Body of pancreas (tissue), 4 donors: ENCODE measurements at regions not wholly inside any gene's neighbourhood (a gene's known extent, or its start where the extent isn't known, plus 50 kb on each side); places are given as distances from the start of the nearest gene placed in this dataset.

Experiments
- ATAC-seq: fragments of 150-250 bp; one replicate; pipeline ENCODE4 v1.9.1; 2016
- DNase-seq, 4 donors: peaks; one replicate each; pipeline ENCODE4 v3.0.0-alpha.2; 2019
- H3K27ac ChIP-seq, 4 donors: fragments of 200-600 bp; sonication (generic); 1 replicate in 3 of 4; 2 replicates in 1 of 4; pipeline versions ENCODE4 v1.5.1 to v1.6.1; 2016 to 2019; ENCODE audit warnings: mild to moderate bottlenecking in 1 of 4, mixed read lengths in 1 of 4, moderate library complexity in 1 of 4
- H3K27me3 ChIP-seq, 2 donors: fragments of 200-600 bp; sonication (generic); one replicate each; pipeline ENCODE4 v1.6.0; 2016; ENCODE audit warnings: mild to moderate bottlenecking in 1 of 2
- H3K36me3 ChIP-seq, 2 donors: fragments of 200-600 bp; sonication (generic); replicated peaks in 1 of 2; 2 replicates each; pipeline ENCODE4 v1.5.1; 2016; ENCODE audit warnings: low read depth in 2 of 2; ENCODE audit not compliant: insufficient read depth in 1 of 2
- H3K4me1 ChIP-seq: fragments of 200-600 bp; sonication (generic); one replicate; pipeline ENCODE4 v1.6.0; 2016
- H3K4me3 ChIP-seq, 2 donors: fragments of 200-600 bp; sonication (generic); 1 replicate in 1 of 2; 2 replicates in 1 of 2; pipeline ENCODE4 v1.5.1; 2016 to 2019
- H3K9me3 ChIP-seq, 3 donors: fragments of 200-600 bp; sonication (generic); 1 replicate in 2 of 3; 2 replicates in 1 of 3; pipeline ENCODE4 v1.5.1; 2016
- POLR2A ChIP-seq, 3 donors: fragments of 450-650 bp; IDR thresholded peaks; one replicate each; pipeline ENCODE4 v1.6.1; 2016; ENCODE audit warnings: antibody characterized with exemption in 3 of 3, mild to moderate bottlenecking in 2 of 3
- WGBS, 2 donors: methylation state at CpG; one replicate each; pipeline ENCODE4 v1.1.5; 2017; 5-methylcytosine and 5-hydroxymethylcytosine counted together
- intact Hi-C: fragments of 100-400 bp; cut with DNase I; formaldehyde crosslinking; loops from one replicate; pipeline ENCODE4 v1.15.1; 2023
- TF ChIP-seq, protein P1 (sequence below), 7 experiments: fragments of 450-650 bp in 4 of 7; fragments of 200-600 bp in 3 of 7; sonication (generic) in 3 of 7; IDR thresholded peaks; one replicate each; pipeline ENCODE4 v1.5.1; 2016 to 2019; ENCODE audit warnings: antibody characterized with exemption in 7 of 7

DNA sequence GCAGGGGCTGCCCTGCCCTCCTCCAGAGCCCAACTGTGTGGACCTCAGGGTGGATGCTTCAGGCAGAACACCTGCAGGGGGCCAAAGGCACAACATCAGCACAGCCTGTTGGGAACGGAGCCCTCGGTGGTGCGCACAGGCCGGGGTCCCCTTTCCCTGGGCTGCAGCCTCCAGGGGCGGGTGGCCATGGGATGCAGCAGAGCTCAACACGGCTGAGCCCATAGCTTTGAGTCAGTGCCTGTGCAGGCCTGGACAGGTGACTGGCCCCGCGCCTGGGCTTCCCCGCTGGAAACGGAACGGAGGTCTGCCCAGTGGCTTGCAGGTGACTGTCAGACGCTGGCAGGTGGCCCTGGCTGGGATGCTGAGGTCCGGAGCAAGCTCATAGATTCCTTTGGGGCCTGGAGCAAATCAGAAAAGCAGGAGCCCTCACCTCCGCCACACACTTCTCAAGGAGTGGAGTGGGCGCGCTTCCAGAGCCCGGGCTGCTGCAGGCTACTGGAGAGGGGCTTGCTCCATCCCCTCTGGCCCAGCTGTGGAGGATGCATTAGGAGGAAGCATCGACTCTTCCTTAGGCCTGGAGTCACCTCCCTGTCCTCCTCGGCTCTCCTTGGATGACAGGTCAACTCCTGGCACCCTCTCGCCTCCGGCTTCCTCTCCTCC is 69.8 kb upstream of the RNU6ATAC start:
- ATAC-seq (no peak), DNase-seq (no peak)
- intact Hi-C loops, result no loop called here
- Histone ChIP-seq H3K9me3 (no peaks in the 10 kb centered on the region), H3K4me3 (no peak overlapping the region), H3K27me3 (no peaks in the 10 kb centered on the region), H3K36me3 (no peaks in the 10 kb centered on the region), H3K4me1 (no peaks in the 10 kb centered on the region), H3K27ac (no peak overlapping the region)
- TF ChIP-seq, protein P1, sequence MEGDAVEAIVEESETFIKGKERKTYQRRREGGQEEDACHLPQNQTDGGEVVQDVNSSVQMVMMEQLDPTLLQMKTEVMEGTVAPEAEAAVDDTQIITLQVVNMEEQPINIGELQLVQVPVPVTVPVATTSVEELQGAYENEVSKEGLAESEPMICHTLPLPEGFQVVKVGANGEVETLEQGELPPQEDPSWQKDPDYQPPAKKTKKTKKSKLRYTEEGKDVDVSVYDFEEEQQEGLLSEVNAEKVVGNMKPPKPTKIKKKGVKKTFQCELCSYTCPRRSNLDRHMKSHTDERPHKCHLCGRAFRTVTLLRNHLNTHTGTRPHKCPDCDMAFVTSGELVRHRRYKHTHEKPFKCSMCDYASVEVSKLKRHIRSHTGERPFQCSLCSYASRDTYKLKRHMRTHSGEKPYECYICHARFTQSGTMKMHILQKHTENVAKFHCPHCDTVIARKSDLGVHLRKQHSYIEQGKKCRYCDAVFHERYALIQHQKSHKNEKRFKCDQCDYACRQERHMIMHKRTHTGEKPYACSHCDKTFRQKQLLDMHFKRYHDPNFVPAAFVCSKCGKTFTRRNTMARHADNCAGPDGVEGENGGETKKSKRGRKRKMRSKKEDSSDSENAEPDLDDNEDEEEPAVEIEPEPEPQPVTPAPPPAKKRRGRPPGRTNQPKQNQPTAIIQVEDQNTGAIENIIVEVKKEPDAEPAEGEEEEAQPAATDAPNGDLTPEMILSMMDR (IDR thresholded peaks at IDR 0.05), result no peak
- no peak for TF ChIP-seq POLR2A (IDR thresholded peaks at IDR 0.05)
- WGBS, 2 donors, result 64 to 71% methylated on average over 7 to 18 of the region's 21 CpGs

DNA sequence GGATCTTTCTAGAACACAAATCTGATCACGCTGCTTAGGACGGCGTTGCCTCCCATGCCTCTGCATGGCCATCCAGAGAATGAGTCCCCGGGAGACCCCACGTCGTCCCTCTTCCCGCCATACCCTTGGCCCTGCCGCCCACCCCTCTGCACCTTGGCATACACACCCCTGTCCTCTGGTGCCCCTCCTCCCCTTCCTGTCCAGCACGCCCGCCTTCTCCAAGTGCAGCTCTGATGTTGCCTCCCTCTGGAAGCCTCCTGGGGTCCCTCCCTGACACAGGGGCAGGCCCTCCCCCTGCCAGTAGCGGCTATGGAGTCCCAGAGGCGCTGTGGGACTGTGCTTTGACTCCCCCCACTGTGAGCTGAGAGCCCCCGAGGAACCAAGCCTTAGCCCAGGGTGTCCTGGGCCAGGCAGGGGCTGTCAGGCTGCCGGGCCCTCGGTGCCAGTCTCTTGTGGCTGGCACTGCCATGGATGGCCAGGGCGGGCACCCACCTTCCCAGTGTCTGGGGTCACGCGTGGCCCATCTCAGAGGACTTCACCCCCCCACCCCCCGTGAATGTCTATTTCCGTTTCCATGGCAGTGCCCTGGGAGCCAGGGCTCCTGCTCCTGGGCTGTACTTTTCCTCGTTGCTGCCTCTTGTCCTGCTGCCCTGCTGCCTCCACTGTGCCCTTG is 70.5 kb upstream of the RNU6ATAC start:
- TF ChIP-seq, protein P1 (IDR thresholded peaks at IDR 0.05), result no peak
- Histone ChIP-seq H3K27me3 (no peaks in the 10 kb centered on the region), H3K9me3 (no peaks in the 10 kb centered on the region), H3K4me3 (no peak overlapping the region), H3K27ac (no peak overlapping the region), H3K36me3 (no peaks in the 10 kb centered on the region), H3K4me1 (no peaks in the 10 kb centered on the region)
- no peak for ATAC-seq
- intact Hi-C loops, result no loop called here
- no peak for DNase-seq
- WGBS, 2 donors, result 56 to 66% methylated on average over 16 to 18 of the region's 21 CpGs

DNA sequence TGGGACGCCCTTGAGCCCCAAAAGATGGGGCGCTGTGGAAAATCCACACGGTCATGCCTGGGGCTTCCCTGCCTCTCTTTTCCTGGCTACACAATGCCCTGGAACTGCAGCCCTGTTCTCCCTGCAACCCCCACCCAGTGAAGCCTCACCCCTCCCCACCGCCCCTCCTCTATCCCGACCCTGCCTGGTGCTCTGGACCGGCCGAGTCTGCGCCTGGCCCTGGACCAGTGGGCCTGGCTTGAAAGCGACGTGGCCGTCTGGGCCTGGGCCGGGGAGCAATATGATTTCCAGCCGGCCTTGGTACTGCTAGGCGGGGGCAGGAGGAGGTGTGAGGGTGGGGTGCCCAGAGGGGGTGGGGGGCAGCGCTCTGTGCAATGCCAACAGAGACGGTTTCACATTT is 71.0 kb upstream of the RNU6ATAC start:
- WGBS, 2 donors, result 60 to 62% methylated on average over 1 to 16 of the region's 16 CpGs
- intact Hi-C loops, result no loop called here
- H3K36me3 ChIP-seq, result no peaks in the 10 kb centered on the region
- H3K4me1 ChIP-seq, result no peaks in the 10 kb centered on the region
- DNase-seq (no peak), ATAC-seq (no peak)
- H3K27ac ChIP-seq, result no peak overlapping the region
- H3K4me3 ChIP-seq, result no peak overlapping the region
- TF ChIP-seq, protein P1 (IDR thresholded peaks at IDR 0.05), result no peak
- TF ChIP-seq POLR2A (IDR thresholded peaks at IDR 0.05), result no peak
- no peaks in the 10 kb centered on the region for H3K27me3 ChIP-seq
- no peaks in the 10 kb centered on the region for H3K9me3 ChIP-seq

GRCh38 chr9:134236001-134236421 is 71.6 kb upstream of the RNU6ATAC start:
- DNase-seq, result no peak
- H3K27ac ChIP-seq, result no peak overlapping the region
- ATAC-seq, result no peak

More at GRCh38 chr9:134236001-134236421, 71.6 kb upstream of the RNU6ATAC start:
- H3K27me3 ChIP-seq, result no peaks in the 10 kb centered on the region
- H3K36me3 ChIP-seq, result no peaks in the 10 kb centered on the region
- WGBS, 2 donors, result 59 to 68% methylated on average over 4 to 6 of the region's 6 CpGs
- H3K4me1 ChIP-seq, result no peaks in the 10 kb centered on the region
- no peaks in the 10 kb centered on the region for H3K9me3 ChIP-seq
- intact Hi-C loops, result no loop called here
- no peak for TF ChIP-seq POLR2A (IDR thresholded peaks at IDR 0.05)
- TF ChIP-seq, protein P1 (IDR thresholded peaks at IDR 0.05), result no peak
- H3K4me3 ChIP-seq, result no peak overlapping the region
